H1 (cell line): ENCODE measurements at regions not wholly inside any gene's neighbourhood (a gene's known extent, or its start where the extent isn't known, plus 50 kb on each side); places are given as distances from the start of the nearest gene placed in this dataset.

Experiments
- CHD7 ChIP-seq: fragments of 300-600 bp; sonication (generic); IDR thresholded peaks from 2 replicates; pipeline ENCODE4 v1.7.1; 2012; ENCODE audit warnings: low read length, moderate library complexity, mild to moderate bottlenecking, inconsistent platforms; ENCODE audit not compliant: insufficient replicate concordance
- SIRT6 ChIP-seq: IDR thresholded peaks from one replicate; pipeline ENCODE4 v1.7.1; 2012; ENCODE audit warnings: low read length, inconsistent platforms

- no peak for TF ChIP-seq CHD7
- TF ChIP-seq SIRT6: no peak
These were observed 125.0 kb upstream of the LPCAT1 start (continued) for GRCh38 chr5:1648806-1649205.
